ENCODE measurements at regions not wholly inside any gene's neighbourhood (a gene's known extent, or its start where the extent isn't known, plus 50 kb on each side); places are given as distances from the start of the nearest gene placed in this dataset.

- TF ChIP-seq REST (IDR thresholded peaks at IDR 0.05; ENCODE audit: unreplicated experiment), result no peak
- TF ChIP-seq ZNF114 (CRISPR knock-in tag; IDR thresholded peaks at IDR 0.05), result no peak
- no peak for TF ChIP-seq ZNF331 (CRISPR knock-in tag; IDR thresholded peaks at IDR 0.05; ENCODE audit: low read depth)
- TF ChIP-seq ETS1 (IDR thresholded peaks at IDR 0.05), result no peak
- no peak for TF ChIP-seq STAT1 (IDR thresholded peaks at IDR 0.05; ENCODE audit: unreplicated experiment)
- no peak for TF ChIP-seq EZH2phosphoT487 (IDR thresholded peaks at IDR 0.05; ENCODE audit: unreplicated experiment)
- TF ChIP-seq CTCF (conservative IDR thresholded peaks at IDR 0.05; ENCODE audit: low read depth in 2 of 2), result no peak
- no peak for TF ChIP-seq POLR2AphosphoS5 (IDR thresholded peaks at IDR 0.05; ENCODE audit: low read depth)
- TF ChIP-seq NANOG (IDR thresholded peaks at IDR 0.05; ENCODE audit: borderline replicate concordance), result no peak
- no peak for TF ChIP-seq CREB1 (CRISPR knock-in tag; IDR thresholded peaks at IDR 0.05; ENCODE audit: low read depth)
- no peak for TF ChIP-seq JUNB (IDR thresholded peaks at IDR 0.05; ENCODE audit: unreplicated experiment)
These were observed 276.2 kb upstream of the NETO1 start (continued) for GRCh38 chr18:73144030-73144429.

- no peaks in the 10 kb centered on the region for H3K9me3 Mint-ChIP-seq
- peak in 1 of 2 experiments; percentile 78; a peak in 3 of 4 replicates for TF ChIP-seq CTCF (conservative IDR thresholded peaks at IDR 0.05; ENCODE audit: low read depth in 2 of 2)
- TF ChIP-seq STAT1 (IDR thresholded peaks at IDR 0.05; ENCODE audit: unreplicated experiment), result no peak
- H2AFZ ChIP-seq, result no peak overlapping the region
These were observed 268.3 kb upstream of the NETO1 start for GRCh38 chr18:73136134-73136533.

More at GRCh38 chr18:73136134-73136533, 268.3 kb upstream of the NETO1 start:
- no peaks in the 10 kb centered on the region for H3K79me2 ChIP-seq (replicated peaks; ENCODE audit: insufficient read depth)
- H3K27me3 Mint-ChIP-seq (ENCODE audit: insufficient read depth, low read depth, poor library complexity), result no peaks in the 10 kb centered on the region
- peak; percentile 60 for DNase-seq (ENCODE audit: low spot score)
- no peak overlapping the region for H3K4me3 ChIP-seq
- no peaks in the 10 kb centered on the region for H4K20me1 ChIP-seq (replicated peaks; ENCODE audit: insufficient read depth)
- no peak overlapping the region for H3K4me2 ChIP-seq
- H3K27ac Mint-ChIP-seq, result 0 out of 2 replicates have a peak overlapping the region, but pooled peaks have one; percentile 15
- no peak overlapping the region for H3K4me3 Mint-ChIP-seq
- peaks cover 4% of the 10 kb centered on the region for H3K4me1 ChIP-seq (ENCODE audit: insufficient read depth)
- H3K36me3 Mint-ChIP-seq (ENCODE audit: low read depth), result no peaks in the 10 kb centered on the region
- peaks cover 5% of the 10 kb centered on the region; the same call in 2 of the 3 replicates for H3K4me1 Mint-ChIP-seq
- H3K9me2 ChIP-seq (ENCODE audit: insufficient read depth), result no peaks in the 10 kb centered on the region
- H3K27me3 ChIP-seq (ENCODE audit: insufficient read depth), result no peaks in the 10 kb centered on the region
- no peak; the same call in 2 of the 3 replicates for ATAC-seq
- no peak overlapping the region for H3K27ac ChIP-seq (ENCODE audit: low read depth)
- no peaks in the 10 kb centered on the region for H3K36me3 ChIP-seq (ENCODE audit: insufficient read depth)
- no peaks in the 10 kb centered on the region for H3F3A ChIP-seq (replicated peaks; ENCODE audit: low read depth)

Data from GM23338 (cell line).